ENCODE measurements at regions not wholly inside any gene's neighbourhood (a gene's known extent, or its start where the extent isn't known, plus 50 kb on each side); places are given as distances from the start of the nearest gene placed in this dataset.

DNA sequence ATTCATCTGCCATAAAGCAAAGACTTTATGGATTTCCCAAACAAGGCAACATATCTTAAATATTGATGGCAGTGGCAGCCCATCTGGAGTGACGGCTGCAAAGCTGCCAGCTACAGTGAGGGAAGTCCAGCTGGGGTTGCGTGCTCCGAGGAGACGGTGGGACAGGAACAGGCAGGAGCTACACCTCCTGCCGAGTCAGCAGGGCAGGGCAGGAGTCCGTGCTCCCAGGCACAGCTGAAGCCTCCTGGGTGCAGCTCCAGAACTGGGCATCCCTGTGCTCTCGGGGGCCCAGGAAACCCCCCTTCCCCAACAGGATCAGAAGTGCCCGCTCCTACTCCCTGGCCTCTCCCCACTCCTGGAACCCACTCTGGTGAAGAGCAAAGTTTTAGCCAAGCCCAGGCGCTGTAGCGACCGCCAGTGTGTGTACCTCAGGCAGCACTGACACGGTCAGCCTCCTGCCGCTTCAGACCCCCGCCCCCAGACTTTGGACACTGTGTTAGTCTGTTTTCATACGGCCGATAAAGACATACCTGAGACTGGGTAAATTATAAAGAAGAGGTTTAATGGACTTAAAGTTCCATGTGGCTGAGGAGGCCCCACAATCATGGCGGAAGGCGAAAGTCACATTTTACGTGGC, 556.4 kb upstream of the CCDC54 start:
- DNase-seq (ENCODE audit: insufficient read length, low spot score): no peak
- no peak for FAIRE-seq
- no peak for TF ChIP-seq PAX5 (IDR thresholded peaks at IDR 0.05; ENCODE audit: insufficient read depth, low read length, severe bottlenecking)
- no peak for TF ChIP-seq SPI1 (IDR thresholded peaks at IDR 0.05; ENCODE audit: low read depth, low read length)
- TF ChIP-seq POU2F2 (IDR thresholded peaks at IDR 0.05; ENCODE audit: low read depth, low read length): no peak
- TF ChIP-seq POLR2A (IDR thresholded peaks at IDR 0.05; ENCODE audit: low read depth, low read length): no peak
- TF ChIP-seq POLR2AphosphoS5 (IDR thresholded peaks at IDR 0.05; ENCODE audit: low read depth, low read length): no peak
- no peak for TF ChIP-seq TAF1 (IDR thresholded peaks at IDR 0.05; ENCODE audit: low read depth, low read length)

DNA sequence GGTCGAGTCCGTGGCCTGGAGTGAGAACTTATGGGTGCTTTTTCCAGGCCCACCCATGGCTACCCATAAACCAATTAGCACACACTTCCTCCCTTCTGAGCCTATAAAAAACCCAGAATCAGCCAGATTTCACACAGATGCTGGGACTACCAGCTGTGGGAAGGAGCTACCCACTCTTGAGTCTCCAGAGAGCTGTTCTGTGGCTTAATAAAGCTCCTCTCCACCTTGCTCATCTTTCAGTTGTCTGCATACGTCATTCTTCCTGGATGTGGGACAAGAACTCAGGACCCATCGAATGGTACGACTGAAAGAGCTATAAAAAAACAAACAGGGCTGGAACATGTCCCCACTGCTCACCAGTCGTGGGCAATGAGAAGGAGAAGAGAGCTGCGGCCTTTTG, 555.4 kb upstream of the CCDC54 start:
- no peak for TF ChIP-seq POLR2A (IDR thresholded peaks at IDR 0.05; ENCODE audit: low read depth, low read length)
- TF ChIP-seq TAF1 (IDR thresholded peaks at IDR 0.05; ENCODE audit: low read depth, low read length): no peak
- no peak for TF ChIP-seq PAX5 (IDR thresholded peaks at IDR 0.05; ENCODE audit: insufficient read depth, low read length, severe bottlenecking)
- no peak for TF ChIP-seq POLR2AphosphoS5 (IDR thresholded peaks at IDR 0.05; ENCODE audit: low read depth, low read length)
- TF ChIP-seq SPI1 (IDR thresholded peaks at IDR 0.05; ENCODE audit: low read depth, low read length): no peak
- no peak for TF ChIP-seq POU2F2 (IDR thresholded peaks at IDR 0.05; ENCODE audit: low read depth, low read length)
- DNase-seq (ENCODE audit: insufficient read length, low spot score): no peak
- FAIRE-seq: no peak

DNA sequence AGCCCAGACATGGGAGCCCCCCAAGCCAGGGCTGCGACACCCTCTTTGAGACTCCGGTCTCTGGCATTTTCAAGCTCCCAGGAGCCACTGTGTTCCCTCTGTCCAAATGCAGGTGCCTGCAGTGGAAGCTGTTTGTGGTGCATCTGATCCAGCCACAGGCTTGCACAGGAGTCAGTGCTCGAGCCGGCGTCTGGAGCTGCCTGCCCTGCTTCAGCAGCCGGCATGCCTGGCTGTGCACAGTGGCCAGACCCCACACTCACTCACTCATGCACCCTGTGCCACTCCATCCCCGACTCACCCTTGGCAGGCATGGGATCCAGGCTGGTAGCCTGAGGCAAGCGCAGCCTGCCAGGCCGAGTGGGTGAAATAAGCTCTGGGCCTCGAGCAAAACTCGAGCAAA, 555.0 kb upstream of the CCDC54 start:
- DNase-seq (ENCODE audit: insufficient read length, low spot score) (no peak), FAIRE-seq (no peak)
- no peak for TF ChIP-seq POLR2AphosphoS5 (IDR thresholded peaks at IDR 0.05; ENCODE audit: low read depth, low read length)
- no peak for TF ChIP-seq PAX5 (IDR thresholded peaks at IDR 0.05; ENCODE audit: insufficient read depth, low read length, severe bottlenecking)
- TF ChIP-seq TAF1 (IDR thresholded peaks at IDR 0.05; ENCODE audit: low read depth, low read length): no peak
- no peak for TF ChIP-seq SPI1 (IDR thresholded peaks at IDR 0.05; ENCODE audit: low read depth, low read length)
- no peak for TF ChIP-seq POLR2A (IDR thresholded peaks at IDR 0.05; ENCODE audit: low read depth, low read length)
- no peak for TF ChIP-seq POU2F2 (IDR thresholded peaks at IDR 0.05; ENCODE audit: low read depth, low read length)

DNA sequence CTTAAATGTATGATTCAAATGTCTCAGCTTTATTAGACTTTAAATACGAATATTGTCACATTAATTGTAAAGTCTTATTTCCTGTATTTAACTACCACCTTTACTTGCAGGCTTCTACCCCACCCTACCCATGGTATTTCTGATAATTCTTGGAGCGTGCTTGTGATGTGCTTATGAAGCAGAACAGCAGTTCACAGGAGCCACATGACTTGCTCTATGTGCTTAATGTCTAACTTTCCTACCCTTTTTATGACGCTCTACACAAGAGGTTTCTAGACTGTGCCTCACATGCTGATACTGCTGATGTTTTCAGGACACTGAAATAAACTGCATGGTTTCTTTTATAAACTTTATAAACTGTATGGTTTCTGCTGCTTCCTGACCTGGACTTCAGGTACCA, 553.5 kb upstream of the CCDC54 start:
- TF ChIP-seq POLR2AphosphoS5 (IDR thresholded peaks at IDR 0.05; ENCODE audit: low read depth, low read length): no peak
- DNase-seq (ENCODE audit: insufficient read length, low spot score) (no peak), FAIRE-seq (no peak)

DNA sequence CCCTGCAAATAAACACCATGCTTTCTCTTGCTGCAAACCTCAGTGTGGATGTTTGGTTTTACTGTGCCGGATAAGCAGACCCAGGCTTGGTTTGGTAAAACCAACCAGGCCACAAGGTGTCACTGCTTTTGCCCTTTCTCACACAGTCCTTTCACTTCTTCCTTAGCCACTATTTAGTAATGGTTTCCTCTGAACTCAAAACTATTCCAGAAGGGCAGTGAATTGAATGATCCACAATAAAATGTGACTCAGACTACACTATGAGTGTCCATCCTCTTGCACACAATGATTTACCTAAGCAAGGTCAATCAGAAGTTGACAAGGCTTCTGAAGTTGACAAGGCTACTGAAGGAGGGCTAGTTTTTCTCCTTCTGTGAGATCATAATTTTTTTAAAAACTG, 552.4 kb upstream of the CCDC54 start:
- no peak for TF ChIP-seq POU2F2 (IDR thresholded peaks at IDR 0.05; ENCODE audit: low read depth, low read length)
- no peak for TF ChIP-seq POLR2A (IDR thresholded peaks at IDR 0.05; ENCODE audit: low read depth, low read length)
- TF ChIP-seq SPI1 (IDR thresholded peaks at IDR 0.05; ENCODE audit: low read depth, low read length): no peak
- TF ChIP-seq POLR2AphosphoS5 (IDR thresholded peaks at IDR 0.05; ENCODE audit: low read depth, low read length): no peak
- no peak for TF ChIP-seq PAX5 (IDR thresholded peaks at IDR 0.05; ENCODE audit: insufficient read depth, low read length, severe bottlenecking)
- TF ChIP-seq TAF1 (IDR thresholded peaks at IDR 0.05; ENCODE audit: low read depth, low read length): no peak
- no peak for DNase-seq (ENCODE audit: insufficient read length, low spot score)
- no peak for FAIRE-seq

DNA sequence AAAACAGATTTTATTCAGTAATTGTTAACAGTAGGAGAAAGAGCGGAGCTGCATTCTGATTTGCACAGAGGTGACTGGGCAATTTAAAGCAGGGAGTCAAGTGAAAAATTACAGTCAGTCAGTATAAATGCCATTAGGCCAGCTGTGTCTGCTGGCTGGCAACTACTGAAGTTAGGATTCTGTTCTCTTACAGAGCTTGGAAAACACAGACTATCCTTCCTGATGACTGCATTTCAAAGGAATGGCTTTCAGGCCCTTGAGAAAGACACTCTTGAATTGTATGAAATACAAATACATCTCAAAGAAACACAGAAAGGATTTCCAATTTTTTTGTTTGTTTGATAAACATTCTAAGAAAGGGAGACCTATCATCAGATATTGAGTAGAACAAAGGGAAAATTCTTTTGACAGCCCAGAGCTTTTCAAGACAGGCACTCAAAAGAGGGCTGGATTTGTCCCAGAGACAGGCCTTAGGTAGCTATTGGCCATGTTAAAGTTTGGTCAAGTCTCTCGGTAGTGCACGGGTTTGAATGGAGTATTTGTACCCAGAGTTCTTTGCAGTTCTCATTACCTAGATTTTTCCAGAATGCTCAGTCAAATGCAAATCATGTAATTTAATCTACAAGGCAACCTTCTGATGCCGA, 551.2 kb upstream of the CCDC54 start:
- TF ChIP-seq PAX5 (IDR thresholded peaks at IDR 0.05; ENCODE audit: insufficient read depth, low read length, severe bottlenecking) (no peak), POLR2AphosphoS5 (IDR thresholded peaks at IDR 0.05; ENCODE audit: low read depth, low read length) (no peak), POU2F2 (IDR thresholded peaks at IDR 0.05; ENCODE audit: low read depth, low read length) (no peak), TAF1 (IDR thresholded peaks at IDR 0.05; ENCODE audit: low read depth, low read length) (no peak), POLR2A (IDR thresholded peaks at IDR 0.05; ENCODE audit: low read depth, low read length) (no peak), SPI1 (IDR thresholded peaks at IDR 0.05; ENCODE audit: low read depth, low read length) (no peak)
- FAIRE-seq (no peak), DNase-seq (ENCODE audit: insufficient read length, low spot score) (no peak)

DNA sequence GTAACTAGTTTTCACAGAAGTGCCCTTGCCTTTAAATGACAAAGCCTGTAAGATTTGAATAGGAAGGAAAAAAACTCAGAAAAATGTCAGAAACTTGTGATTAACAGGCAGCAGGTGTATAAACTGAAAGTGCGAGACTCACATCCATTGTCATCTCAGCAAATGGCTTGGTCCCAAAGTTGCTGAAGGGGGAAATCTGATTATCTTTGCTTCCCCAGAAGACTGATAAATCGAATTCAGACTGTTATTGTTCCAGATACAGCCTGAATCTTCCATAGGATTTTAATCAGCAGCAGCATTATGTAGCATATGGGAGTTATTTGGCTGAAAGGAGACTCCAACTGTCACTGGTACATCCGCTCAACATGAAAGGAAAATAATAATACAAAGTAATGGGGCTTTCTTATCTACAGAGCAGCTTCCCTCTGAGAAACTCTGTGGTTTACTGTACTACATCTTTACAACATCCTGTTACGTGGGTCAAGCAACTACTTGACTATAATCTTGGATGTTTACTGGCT, 550.4 kb upstream of the CCDC54 start:
- DNase-seq (ENCODE audit: insufficient read length, low spot score) (no peak), FAIRE-seq (no peak)
- TF ChIP-seq SPI1 (IDR thresholded peaks at IDR 0.05; ENCODE audit: low read depth, low read length) (no peak), POLR2AphosphoS5 (IDR thresholded peaks at IDR 0.05; ENCODE audit: low read depth, low read length) (no peak), PAX5 (IDR thresholded peaks at IDR 0.05; ENCODE audit: insufficient read depth, low read length, severe bottlenecking) (no peak), POU2F2 (IDR thresholded peaks at IDR 0.05; ENCODE audit: low read depth, low read length) (no peak), POLR2A (IDR thresholded peaks at IDR 0.05; ENCODE audit: low read depth, low read length) (no peak), TAF1 (IDR thresholded peaks at IDR 0.05; ENCODE audit: low read depth, low read length) (no peak)

DNA sequence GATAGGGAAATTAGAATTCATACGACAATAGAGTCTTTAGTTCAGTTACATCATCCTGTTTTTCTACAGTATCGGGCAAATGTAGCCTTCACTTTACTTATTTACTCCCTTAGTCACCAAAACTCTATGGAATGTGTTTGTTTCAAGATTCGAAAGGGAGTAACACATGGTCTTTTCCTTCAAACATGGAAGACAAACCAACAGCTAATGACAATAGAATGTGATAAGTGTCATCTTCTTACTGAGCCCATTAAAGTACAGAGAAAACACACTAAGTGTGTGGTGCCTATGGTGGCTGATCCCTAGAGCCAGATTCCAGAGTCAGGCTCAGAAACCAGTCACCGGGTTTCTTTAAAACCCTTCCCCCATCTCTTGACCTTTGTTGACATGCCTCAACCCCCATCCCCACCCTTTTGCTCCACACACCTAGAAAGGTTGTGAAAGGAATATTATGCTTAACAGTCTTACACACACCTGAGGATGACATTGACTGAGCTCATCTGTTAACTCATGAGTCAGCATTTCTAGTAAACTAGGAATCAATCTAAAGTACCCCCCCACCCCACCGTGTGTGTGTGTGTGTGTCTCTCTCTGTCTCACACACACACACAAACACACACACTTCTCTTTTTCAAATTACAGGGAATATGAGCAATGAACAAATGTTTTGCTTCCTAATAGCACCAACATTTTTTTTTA, 549.6 kb upstream of the CCDC54 start:
- FAIRE-seq (no peak), DNase-seq (ENCODE audit: insufficient read length, low spot score) (no peak)
- TF ChIP-seq TAF1 (IDR thresholded peaks at IDR 0.05; ENCODE audit: low read depth, low read length) (no peak), SPI1 (IDR thresholded peaks at IDR 0.05; ENCODE audit: low read depth, low read length) (no peak), POLR2AphosphoS5 (IDR thresholded peaks at IDR 0.05; ENCODE audit: low read depth, low read length) (no peak), POLR2A (IDR thresholded peaks at IDR 0.05; ENCODE audit: low read depth, low read length) (no peak), POU2F2 (IDR thresholded peaks at IDR 0.05; ENCODE audit: low read depth, low read length) (no peak), PAX5 (IDR thresholded peaks at IDR 0.05; ENCODE audit: insufficient read depth, low read length, severe bottlenecking) (no peak)

DNA sequence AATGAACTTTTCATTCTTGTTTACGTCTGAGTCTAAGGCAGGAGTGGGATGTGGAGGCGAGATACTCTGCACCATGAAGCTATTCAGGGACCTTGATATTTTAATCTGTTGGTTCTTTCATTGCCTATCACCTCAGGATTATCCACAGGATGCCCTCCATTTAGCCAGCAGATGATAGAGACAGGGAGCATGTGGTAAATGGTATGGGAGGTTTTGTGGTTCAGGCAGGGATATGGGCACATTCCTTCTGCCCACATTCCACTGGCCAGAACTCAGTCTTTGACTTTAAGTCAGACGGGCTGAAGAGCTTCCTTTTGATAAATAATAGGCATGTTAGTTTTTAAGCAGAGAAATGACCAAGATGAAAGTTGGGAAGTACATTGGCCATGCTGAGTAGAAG, 548.0 kb upstream of the CCDC54 start:
- DNase-seq (ENCODE audit: insufficient read length, low spot score) (no peak), FAIRE-seq (no peak)
- TF ChIP-seq PAX5 (IDR thresholded peaks at IDR 0.05; ENCODE audit: insufficient read depth, low read length, severe bottlenecking) (no peak), TAF1 (IDR thresholded peaks at IDR 0.05; ENCODE audit: low read depth, low read length) (no peak), POLR2A (IDR thresholded peaks at IDR 0.05; ENCODE audit: low read depth, low read length) (no peak), POLR2AphosphoS5 (IDR thresholded peaks at IDR 0.05; ENCODE audit: low read depth, low read length) (no peak), POU2F2 (IDR thresholded peaks at IDR 0.05; ENCODE audit: low read depth, low read length) (no peak), SPI1 (IDR thresholded peaks at IDR 0.05; ENCODE audit: low read depth, low read length) (no peak)

Measured in GM12891 (cell line).